Renal pelvis (tissue), 1 donor: ENCODE measurements at regions not wholly inside any gene's neighbourhood (a gene's known extent, or its start where the extent isn't known, plus 50 kb on each side); places are given as distances from the start of the nearest gene placed in this dataset.

Source experiments
- DNase-seq: peaks from one replicate; pipeline ENCODE4 v3.0.0-alpha.2; 2013

DNA sequence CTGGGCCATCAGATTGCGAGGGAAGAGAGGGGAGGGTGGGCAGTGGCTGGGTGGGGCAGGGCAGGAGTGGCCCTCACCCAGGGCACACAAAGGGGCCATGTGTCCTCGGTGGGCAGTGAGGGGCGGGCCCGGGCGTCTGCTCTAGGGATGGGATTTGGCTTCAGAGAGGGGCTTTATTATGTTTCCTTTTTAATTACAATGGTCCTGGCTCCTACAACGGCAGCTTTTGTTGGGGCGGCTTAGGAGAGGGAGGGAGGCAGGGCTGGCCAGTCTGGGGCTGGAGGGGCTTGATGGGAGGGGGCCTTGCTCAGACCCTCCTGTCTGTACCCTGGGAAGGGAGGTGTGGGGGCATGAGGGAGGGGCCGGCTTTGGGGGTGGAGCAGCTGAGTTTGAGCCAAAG is 102.8 kb upstream of the WNT4 start:
- DNase-seq = no peak

DNA sequence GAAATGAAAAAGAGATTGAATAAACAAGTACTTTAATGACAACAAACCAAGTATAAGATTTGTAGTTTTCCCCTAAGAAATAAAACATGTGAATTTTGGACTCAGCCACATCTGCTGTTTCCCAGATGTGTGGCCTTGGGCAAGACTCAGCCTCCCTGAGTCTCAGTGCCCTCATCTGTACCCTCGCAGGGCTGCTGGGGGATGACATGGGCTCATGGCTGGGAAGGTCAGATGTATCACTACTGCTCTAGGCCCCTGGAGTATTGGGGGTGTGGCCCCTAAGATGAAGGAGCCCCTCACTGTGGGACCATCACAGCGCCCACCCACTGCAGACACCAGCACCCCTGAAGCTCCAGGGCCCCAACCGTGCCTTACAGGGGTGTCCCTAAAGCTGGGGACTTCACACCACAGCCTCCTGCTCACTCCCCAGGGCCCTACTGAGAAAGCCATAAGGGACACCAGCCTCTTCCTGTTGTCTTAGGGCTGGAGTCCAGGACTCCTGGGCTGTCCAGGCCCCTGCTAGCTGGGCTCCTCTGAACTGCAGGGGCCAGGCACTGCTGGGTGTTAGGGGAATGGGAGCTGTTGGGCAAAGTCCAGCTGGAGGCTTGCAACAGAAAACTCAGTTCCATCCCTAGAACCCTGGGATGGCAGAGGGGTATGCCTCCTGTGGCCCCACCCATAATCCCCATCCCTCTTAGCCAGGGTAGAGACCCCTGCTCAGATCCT is 104.0 kb upstream of the WNT4 start:
- DNase-seq = no peak

DNA sequence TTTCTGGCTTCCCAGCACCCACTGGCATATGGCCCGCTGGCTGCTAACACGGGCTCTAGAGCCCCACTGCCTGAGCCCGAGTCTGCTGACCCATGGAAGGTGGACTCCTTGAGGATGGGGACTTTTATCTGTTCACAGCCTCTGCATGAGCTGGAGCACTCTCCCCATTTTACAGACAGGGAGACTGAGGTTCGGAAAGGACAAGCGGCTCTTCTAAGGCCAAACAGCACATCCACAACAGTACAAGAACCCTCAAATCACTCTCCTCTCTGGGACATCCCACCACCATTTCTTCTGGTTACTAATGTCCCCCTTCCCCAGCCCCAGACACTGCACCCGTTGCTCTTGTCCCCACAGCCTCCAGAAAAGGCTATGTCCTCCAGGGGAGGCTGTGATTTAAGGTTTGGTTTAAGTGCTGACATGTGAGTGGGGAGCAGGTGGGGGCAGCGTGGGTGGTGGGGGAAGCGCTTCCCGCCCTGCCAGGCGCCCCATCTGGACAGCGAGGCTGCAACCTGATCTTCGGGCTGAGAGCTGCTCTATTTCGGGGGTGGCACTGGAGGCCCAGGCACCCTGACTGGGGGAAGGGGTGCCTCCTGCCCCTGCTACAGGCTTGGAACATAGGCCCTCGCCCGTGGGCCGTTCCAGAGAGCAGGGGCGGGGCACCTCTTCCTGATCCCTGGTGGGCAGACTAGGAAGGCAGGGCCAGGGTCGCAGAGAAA is 104.8 kb upstream of the WNT4 start:
- no peak for DNase-seq

DNA sequence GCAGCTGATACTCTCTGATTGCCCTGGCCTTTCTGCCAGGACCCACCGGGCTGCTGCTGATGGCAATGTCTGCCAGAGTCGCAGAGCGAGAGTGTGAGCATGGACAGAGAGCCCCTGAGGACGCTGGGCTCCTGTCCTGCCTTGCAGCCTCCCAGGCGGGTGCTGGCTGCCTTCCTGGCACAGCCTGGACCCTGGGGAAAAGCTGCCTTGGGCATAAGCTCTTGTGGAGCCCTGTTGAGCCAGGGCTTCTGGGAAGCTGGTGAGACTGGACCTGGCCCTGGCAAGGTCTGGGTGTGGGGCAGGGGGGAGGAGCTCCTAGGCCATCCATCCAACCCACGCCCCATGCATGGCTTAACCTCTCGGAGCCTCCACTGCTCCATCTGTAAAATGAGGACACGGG is 105.8 kb upstream of the WNT4 start:
- no peak for DNase-seq

DNA sequence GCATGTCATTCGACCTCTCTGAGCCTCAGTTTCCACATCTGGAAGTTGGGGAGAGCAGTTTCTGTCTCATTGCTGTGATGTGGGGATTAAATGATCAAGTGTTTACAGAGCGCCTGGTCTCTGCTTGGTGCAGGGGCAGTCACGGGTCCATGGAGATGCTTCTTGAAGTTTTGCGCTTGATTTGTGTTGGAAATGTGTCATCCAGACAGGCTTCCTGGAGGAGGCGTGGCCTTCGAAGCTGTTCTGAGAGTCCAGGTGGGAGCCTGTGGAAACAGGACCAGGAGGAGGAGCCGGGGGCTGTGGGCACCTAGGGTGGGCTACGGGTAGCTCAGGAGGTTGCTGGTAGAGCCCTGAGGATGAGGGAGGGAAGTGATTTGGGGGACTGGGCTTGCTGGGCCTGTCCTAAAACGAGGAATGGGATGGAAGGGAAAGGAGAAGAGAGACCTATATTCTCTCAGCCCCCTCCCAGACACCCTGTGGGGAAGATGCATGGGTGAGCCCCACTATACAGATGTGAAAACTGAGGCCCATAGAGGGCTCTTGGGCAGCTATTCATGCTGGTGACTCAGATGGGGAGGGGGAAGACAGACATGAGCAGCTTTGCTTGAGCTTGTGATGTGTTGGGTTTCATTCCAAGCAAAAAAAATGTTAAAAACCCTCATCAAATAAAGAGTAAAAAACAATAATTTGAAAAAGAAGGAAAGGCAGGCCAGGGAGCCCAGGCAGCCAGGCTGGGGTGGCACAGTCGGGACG is 107.2 kb upstream of the WNT4 start:
- DNase-seq = no peak

DNA sequence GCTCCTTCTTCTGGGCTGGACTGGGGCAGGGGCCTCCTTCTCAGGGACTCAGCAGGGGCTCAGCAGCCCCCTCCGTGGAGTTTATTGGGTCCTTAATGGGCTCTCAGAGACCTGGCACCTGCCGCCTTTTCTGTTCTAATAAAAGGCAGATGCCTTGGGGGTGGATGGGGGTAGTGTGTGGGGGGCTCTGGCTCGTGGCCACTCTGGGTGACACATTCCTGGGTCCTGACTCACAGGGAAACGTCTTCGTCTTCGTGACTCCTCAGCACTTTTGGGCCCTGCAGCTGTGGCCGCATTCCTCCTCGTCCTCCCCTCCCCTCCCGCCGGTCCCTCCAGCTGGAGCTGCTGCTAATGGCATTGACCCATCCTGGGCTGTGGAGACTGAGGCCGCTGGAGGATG is 107.8 kb upstream of the WNT4 start:
- DNase-seq = no peak

DNA sequence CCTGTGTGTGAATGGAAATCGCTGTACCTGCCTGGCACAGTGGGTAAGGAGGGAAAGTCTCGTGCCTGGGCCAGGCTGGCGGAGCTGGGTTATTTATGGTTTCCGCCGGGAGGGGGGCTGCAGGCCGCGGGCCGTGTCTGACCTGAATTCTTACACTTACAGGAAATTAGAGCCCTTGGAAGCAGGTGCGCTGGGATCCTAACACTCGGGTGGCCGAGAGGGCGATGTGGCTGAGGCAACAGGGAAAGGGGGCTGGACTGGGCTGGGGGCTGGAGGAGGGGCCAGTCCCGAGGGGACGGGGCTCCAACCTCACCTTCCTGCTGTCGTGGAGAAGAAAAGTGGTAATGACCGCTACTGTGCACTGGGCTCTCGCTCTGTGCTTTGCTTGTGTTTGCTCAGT is 109.4 kb upstream of the WNT4 start:
- no peak for DNase-seq

DNA sequence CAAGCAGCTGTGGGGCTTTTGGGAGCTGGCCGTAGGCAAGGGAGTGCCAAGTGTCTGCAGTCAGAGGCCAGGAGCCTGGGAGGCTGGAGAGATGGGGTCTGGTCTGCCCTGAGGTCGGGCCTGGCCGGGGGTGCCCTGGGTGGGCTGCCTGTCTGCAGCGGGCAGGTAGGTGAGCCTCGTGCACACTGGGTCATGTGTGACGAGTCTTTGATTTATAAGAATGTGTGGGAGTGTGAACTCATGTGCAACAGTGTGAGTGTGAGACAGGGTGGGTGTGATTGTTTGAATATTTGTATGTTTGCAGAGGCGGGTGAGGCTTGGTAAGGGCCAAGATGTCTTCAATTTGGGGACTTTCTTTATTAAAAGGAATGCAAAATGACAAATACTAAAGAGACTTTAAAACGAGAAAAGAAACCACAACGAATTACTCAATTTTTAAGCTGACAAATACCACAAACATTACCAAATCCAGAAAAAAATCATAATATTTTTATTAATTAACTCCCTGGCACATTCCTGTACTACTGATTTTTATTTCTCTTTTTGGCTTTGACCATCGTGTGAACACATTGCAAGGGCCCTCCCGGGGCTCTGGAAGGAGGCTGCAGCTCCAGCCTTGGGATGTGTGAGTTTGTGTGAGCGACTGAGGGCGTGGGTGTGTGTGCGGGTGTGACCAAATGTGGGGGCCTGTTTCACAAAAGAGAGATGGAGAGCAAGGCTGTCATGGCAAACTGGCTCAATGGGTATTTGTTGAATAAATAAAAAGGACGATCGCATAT is 110.3 kb upstream of the WNT4 start:
- no peak for DNase-seq

DNA sequence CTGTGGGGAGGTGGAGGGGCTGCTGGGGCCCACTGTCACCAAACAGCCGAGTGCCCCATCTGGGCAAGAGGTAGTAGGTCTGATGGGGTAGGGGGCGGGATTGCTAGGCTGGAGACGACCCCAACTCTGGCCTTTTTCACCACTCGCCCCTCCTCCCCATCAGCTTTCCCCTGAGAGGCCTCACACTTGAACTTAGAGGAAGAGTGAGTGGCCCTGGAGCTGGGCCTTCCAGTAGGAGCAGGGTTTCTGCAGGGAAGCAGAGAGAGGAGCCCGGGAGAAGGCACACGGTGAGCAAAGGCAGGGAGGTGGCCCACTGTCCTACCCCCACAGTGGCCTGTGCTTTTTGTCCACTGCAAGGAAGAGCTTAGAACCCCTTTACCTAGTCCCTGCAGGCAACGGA is 111.9 kb upstream of the WNT4 start:
- no peak for DNase-seq

DNA sequence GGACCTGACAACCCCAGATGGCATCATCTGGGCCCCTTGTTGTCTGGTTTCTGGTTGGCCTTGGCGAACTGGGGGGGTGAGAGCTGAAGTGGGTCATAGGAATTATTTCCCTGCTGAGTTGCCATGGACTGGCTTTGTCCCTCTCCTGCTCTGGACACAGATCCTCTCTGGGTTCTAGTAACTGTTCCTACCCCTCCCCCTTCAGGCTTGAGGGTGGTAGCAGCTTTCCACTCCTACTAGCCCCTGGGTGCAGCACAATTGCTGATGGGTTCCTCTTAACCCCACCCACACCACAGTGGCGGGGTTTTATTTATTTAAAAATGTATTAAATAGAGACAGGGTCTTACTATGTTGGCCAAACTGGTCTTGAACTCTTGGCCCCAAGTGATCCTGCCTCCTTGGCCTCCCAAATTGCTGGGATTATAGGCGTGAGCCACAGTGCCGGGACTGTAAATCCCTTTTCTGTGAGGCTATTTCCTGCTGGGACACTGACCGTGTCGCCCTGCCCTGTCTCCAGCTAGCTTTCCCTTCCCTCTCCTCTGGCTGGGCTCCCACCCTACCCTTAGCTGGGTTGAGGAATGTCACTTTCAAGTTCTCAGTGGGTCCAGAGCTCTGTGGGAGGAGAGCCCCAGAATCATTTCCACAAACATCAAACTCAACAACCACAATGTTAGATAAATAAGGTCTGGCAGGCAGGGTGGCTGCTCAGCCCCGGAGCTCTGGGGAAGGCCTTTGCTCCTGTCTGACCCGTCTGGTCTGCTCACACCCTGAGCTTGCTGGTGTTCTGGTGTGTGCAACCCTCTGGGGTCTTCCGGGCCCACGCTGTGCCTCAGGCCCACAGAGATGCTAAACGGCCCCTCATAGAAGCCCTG is 112.7 kb upstream of the WNT4 start:
- DNase-seq = no peak

DNA sequence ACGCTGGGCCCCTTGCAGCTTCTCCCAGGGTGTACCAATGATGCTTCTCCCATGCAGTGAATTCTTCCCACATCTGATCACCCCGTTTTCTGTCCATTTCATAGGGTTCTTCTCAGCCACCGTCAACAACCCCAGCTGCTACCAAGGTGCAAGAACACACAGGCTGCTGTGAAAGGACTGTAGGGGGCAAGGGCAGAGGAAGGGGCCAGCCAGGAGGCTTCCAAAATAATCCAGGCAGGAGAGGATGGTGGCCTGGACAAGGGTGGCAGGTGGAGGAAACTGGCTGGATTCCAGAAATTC is 113.3 kb upstream of the WNT4 start:
- no peak for DNase-seq

DNA sequence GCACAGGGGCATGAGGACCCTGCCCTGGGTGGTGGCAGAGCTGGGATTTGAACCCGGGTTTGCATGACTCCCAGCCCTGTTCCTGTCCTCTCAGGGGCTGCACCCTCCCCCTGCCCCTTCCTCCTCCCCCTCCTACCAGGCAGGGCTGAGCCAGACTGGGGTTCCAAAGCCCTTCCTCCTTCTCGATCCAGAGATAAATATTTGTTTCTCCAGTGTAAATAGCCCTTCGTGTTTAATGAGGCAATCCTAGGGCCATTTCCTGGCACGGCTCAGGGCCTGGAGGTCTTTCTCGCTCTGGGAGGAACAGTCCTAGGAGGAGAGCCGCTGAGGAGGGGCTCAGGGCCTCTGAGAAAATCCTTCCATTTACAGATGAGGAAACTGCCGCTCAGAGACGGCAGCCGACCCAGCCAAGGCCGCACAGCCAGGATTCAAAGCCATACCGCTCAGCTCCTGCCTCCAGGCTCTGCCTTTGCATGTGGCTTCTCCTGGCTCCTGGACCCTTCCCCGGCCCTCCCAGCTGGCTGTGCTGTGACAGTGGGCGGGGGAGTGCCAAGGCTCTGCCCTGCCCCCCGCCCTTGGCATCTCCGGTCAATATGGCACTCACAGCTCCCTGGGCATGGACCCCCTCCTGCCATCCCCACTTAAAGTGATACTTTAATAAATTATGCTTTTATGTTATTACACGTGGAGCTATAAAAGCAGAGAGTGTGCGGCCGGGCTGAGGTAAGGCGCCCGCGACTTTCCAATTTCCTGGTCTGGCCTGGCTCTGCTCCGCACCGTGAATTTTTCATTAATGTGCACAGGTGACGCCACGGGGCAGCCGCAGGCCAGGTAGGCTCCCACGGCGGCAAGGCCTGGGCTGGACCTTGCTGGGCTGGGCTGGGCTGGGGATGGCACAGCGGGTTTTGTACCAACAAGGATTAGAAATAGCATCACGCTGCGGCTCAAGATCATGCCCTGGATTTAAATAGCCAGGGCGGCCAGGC is 114.7 kb upstream of the WNT4 start:
- DNase-seq = no peak

DNA sequence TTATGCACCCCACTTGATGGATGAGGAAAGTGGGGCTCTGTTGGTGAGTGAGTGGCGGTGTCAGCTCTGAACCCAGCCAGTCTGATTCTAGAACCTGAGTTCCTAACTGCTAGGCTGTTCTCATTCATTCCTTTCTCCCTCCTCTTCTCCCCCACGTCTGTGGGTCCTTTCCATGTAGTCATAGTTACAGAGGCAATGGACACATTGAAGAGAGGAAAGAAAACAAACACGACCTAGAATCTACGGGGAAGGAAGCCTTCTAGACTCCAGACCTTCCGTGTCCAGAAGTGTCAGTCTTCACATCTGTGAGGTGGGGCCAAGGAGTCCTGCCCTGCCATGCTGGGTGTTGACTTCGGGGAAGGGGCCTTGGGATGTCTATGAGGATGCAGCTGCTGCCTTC is 115.8 kb upstream of the WNT4 start:
- no peak for DNase-seq

DNA sequence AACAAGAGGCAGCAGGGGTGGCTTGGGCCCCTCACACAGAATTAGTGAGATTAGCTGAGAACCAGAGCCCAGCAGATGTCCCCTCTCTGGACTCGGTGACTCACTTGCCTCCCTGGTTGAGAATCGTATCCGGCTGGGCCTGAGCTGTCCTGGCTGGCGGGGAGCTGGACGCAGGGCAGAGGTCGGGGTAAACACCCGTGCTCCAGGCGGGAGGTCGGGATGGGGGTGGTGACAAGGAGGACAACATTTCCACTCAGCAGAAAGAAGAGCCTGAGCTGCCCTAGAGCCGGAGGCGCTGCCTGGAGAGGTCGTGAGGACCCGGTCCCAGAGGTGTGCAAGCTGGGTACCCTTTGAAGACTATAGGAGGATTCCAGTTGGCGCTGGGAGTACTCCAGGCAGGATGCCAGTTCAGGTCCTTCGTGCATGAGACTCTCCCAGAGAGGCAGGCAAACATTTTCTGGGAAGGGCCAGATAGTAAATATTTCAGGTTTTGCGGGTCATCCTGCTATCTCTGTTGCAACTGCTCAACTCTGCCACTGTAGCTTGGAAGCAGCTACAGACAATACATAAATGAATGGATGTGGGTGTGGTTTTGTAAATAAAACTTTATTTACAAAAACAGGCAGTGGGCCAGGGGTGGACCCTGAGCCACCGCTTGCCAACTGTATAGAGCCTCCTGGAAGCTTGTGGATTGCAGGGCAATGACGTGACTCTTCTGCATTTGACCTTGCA is 116.8 kb upstream of the WNT4 start:
- no peak for DNase-seq

DNA sequence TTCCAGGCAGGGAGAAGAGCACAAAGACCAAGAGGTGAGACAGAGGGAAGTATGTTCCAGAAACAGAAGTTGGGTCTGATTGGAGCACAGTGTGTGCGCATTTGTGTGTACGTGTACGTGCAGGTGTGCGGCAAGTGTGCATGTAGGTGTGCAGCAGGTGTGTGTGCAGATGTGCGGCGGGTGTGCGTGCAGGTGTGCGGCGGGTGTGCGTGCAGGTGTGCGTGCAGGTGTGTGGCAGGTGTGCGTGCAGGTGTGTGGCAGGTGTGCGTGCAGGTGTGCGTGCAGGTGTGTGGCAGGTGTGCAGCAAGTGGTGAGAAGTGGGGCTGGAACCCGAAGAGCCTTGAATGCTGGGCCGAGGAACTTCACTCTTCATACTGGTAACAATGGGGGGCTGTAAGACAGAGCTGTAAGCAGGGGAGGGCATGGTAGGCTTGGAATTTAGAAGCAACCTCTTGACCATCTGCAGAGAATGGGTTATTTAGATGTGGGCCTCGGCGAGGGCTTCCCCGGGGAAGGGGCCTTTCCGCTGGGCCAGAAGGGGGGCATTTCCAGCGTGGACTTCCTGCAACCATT is 118.0 kb upstream of the WNT4 start:
- DNase-seq = no peak

DNA sequence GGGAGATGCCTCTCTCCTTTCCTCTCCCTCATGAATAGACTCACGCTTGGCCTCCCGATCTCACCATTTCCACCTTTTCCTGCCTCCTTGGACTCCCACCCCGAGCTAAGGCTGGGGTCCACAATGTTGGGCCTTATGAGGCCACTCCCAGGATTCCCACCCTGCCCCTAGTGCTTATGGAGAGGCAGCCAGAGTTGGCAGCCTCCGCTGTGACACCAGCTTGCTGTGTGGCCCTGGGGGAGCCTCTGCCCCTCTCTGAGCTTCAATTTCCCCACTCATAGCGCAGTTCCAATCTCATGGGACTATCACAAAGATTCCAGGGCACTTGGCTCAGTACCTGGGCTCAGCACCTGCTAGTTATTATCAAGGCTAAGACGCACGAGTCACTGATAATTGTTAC is 118.7 kb upstream of the WNT4 start:
- DNase-seq = no peak

DNA sequence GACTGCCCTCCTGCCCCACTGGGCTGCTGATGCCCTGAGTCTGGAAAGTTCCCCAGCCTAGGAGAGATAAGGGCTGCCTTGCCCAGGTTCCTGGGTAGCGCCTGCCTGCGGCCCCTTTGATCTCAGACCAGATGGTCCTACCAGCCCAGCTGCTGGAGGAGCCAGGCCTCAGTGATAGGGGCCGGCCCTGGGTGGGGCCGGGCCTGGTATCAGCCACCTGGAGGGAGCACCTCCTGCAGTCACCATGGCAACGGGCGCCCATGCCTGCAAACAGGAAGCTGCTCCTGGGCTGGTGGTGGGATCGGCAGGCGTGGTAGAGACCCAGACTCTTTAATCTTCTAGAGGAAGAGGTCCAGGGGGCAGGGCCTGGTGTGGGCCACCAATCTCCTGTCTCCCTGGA is 119.7 kb upstream of the WNT4 start:
- no peak for DNase-seq

DNA sequence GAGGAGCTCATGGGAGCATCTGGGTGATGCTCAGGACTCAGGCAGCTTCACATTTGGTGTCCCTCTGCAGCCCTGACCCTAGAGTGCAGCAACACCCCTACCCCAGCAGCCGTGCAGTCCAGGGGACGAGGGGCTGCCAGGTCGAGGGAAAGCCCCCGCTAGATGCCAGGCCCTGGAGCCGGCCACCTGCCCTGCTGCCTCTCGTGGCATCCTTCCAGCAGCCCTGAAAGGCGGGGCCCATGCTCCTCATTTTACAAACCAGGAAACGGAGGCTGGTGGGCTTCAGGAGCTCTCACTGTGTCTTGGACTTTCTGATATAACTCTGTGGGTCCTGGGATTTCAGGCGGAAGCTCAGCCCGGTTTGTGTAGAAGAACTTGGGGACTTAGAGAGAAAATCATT is 120.5 kb upstream of the WNT4 start:
- DNase-seq = no peak
